GM19240 (cell line): ENCODE measurements at regions not wholly inside any gene's neighbourhood (a gene's known extent, or its start where the extent isn't known, plus 50 kb on each side); places are given as distances from the start of the nearest gene placed in this dataset.
"Not testable (repeated sequence)": the region's sequence is repeated elsewhere in the genome, so short reads cannot be mapped to it uniquely, and the experiment has no call there.

Experiments used
- DNase-seq: peaks from one replicate; pipeline ENCODE4 v3.0.0; 2011; ENCODE audit warnings: low spot score; ENCODE audit not compliant: insufficient read length

- no peak for DNase-seq
Observed at GRCh38 chr5:39712316-39713249, 287.8 kb upstream of the DAB2 start.

GRCh38 chr5:39711821-39712220 is 287.0 kb upstream of the DAB2 start:
- no peak for DNase-seq

GRCh38 chr5:39709032-39709431 is 284.3 kb upstream of the DAB2 start:
- DNase-seq: no peak

- no peak for DNase-seq
Observed at GRCh38 chr5:39702928-39703327, 278.1 kb upstream of the DAB2 start.

GRCh38 chr5:39700523-39700922 is 275.7 kb upstream of the DAB2 start:
- no peak for DNase-seq

- DNase-seq: no peak
Observed at GRCh38 chr5:39698838-39699560, 274.2 kb upstream of the DAB2 start.

GRCh38 chr5:39697881-39698280 is 273.1 kb upstream of the DAB2 start:
- no peak for DNase-seq

- DNase-seq: no peak
Observed at GRCh38 chr5:39696672-39697398, 272.1 kb upstream of the DAB2 start.

- no peak for DNase-seq
Observed at GRCh38 chr5:39691993-39692392, 267.2 kb upstream of the DAB2 start.

- DNase-seq: no peak
Observed at GRCh38 chr5:39691136-39691535, 266.4 kb upstream of the DAB2 start.

GRCh38 chr5:39689919-39690318 is 265.1 kb upstream of the DAB2 start:
- no peak for DNase-seq

GRCh38 chr5:39687924-39688323 is 263.1 kb upstream of the DAB2 start:
- not testable (repeated sequence) for DNase-seq

- no peak for DNase-seq
Observed at GRCh38 chr5:39680213-39680612, 255.4 kb upstream of the DAB2 start.

- no peak for DNase-seq
Observed at GRCh38 chr5:39678534-39678933, 253.8 kb upstream of the DAB2 start.

- DNase-seq: no peak
Observed at GRCh38 chr5:39675676-39676075, 250.9 kb upstream of the DAB2 start.

- no peak for DNase-seq
Observed at GRCh38 chr5:39674209-39675082, 249.7 kb upstream of the DAB2 start.

GRCh38 chr5:39671561-39671961 is 246.8 kb upstream of the DAB2 start:
- DNase-seq: no peak

GRCh38 chr5:39670955-39671354 is 246.2 kb upstream of the DAB2 start:
- no peak for DNase-seq

GRCh38 chr5:39670391-39670790 is 245.6 kb upstream of the DAB2 start:
- no peak for DNase-seq

GRCh38 chr5:39668980-39669379 is 244.2 kb upstream of the DAB2 start:
- no peak for DNase-seq

GRCh38 chr5:39665328-39665727 is 240.5 kb upstream of the DAB2 start:
- no peak for DNase-seq
